ENCODE measurements at regions not wholly inside any gene's neighbourhood (a gene's known extent, or its start where the extent isn't known, plus 50 kb on each side); places are given as distances from the start of the nearest gene placed in this dataset.
"Not testable (repeated sequence)": the region's sequence is repeated elsewhere in the genome, so short reads cannot be mapped to it uniquely, and the experiment has no call there.

DNA sequence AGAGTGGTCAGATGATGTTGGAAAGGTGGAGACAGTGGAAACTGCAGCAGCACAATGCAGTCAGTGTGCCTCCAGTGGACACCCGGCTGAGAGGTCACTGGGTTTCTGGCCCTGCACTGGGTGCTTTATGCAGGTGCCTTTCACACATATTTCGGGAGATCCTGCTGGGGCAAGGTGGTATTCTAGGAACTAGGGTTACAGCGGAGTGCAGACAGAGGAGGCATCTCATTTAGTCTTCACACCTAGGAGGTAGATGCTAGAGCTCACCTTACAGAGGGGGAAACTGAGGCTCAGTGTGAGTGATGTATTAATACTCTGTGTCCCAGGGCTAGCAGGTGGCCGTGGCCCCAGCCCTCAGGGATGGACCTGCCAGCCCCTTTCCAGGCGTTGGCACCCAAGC lies 103.9 kb upstream of the KCTD7 start:
- Mint-ChIP-seq H3K9me3 (ENCODE audit: insufficient read depth) (no peaks in the 10 kb centered on the region), H3K4me1 (no peaks in the 10 kb centered on the region), H3K27ac (peak overlapping the region; percentile 15), H3K27me3 (no peaks in the 10 kb centered on the region), H3K4me3 (no peak overlapping the region)
- WGBS (ENCODE audit: insufficient coverage) = 100% methylated on average over 2 of the region's 5 CpGs
- no peaks in the 10 kb centered on the region for H3K79me2 ChIP-seq (ENCODE audit: control insufficient read depth, insufficient read depth, low read length)
- H2AFZ ChIP-seq (ENCODE audit: insufficient read depth, low read depth, low read length, poor library complexity, severe bottlenecking) = no peak overlapping the region
- intact Hi-C loops (cut with micrococcal nuclease) = no loop called here
- no peak overlapping the region for H3K4me3 ChIP-seq (ENCODE audit: control extremely low read depth in 1 of 5, extremely low read depth in 1 of 5, insufficient read depth in 1 of 5, low read depth in 2 of 5, low read length in 4 of 5)
- DNase-seq = no peak
- H3K27ac ChIP-seq (ENCODE audit: low read length in 2 of 2) = no peak overlapping the region
- no peaks in the 10 kb centered on the region for H3K4me1 ChIP-seq (ENCODE audit: control insufficient read depth in 2 of 2, insufficient read depth in 2 of 2, low read length in 2 of 2)
- H3K4me2 ChIP-seq (replicated peaks; ENCODE audit: low read depth, low read length, poor library complexity, severe bottlenecking) = no peak overlapping the region
- no peaks in the 10 kb centered on the region for H4K20me1 ChIP-seq (ENCODE audit: control insufficient read depth, insufficient read depth, low read length, poor library complexity, severe bottlenecking)
- no peak overlapping the region for H3K9ac ChIP-seq (ENCODE audit: low read length)
- ChIA-PET CTCF (no interaction called here), POLR2A (no interaction called here)
- no peaks in the 10 kb centered on the region for H3K36me3 ChIP-seq (replicated peaks in 1 of 2; ENCODE audit: control extremely low read depth in 1 of 2, control insufficient read depth in 1 of 2, extremely low read depth in 1 of 2, insufficient read depth in 2 of 2, low read length in 1 of 2)
- ATAC-seq (ENCODE audit: low read depth) = no peak
- no peaks in the 10 kb centered on the region for H3K27me3 ChIP-seq (replicated peaks in 1 of 4; ENCODE audit: control extremely low read depth in 1 of 4, control insufficient read depth in 3 of 4, insufficient read depth in 4 of 4, low read length in 3 of 4)
- no peaks in the 10 kb centered on the region for H3K9me3 ChIP-seq (ENCODE audit: control extremely low read depth in 1 of 3, control insufficient read depth in 2 of 3, insufficient read depth in 1 of 3, low read length in 2 of 3)
- TF ChIP-seq EZH2 (IDR thresholded peaks at IDR 0.05; ENCODE audit: borderline replicate concordance, insufficient read depth, low read depth, low read length, poor library complexity, severe bottlenecking) (no peak), CTCF (IDR thresholded peaks at IDR 0.05) (no peak)

- H3K27me3 ChIP-seq (replicated peaks in 1 of 4; ENCODE audit: control extremely low read depth in 1 of 4, control insufficient read depth in 3 of 4, insufficient read depth in 4 of 4, low read length in 3 of 4); H3K27ac Mint-ChIP-seq; H3K36me3 ChIP-seq (replicated peaks in 1 of 2; ENCODE audit: control extremely low read depth in 1 of 2, control insufficient read depth in 1 of 2, extremely low read depth in 1 of 2, insufficient read depth in 2 of 2, low read length in 1 of 2); DNase-seq; H3K9me3 Mint-ChIP-seq (ENCODE audit: insufficient read depth); H3K9ac ChIP-seq (ENCODE audit: low read length); ATAC-seq (ENCODE audit: low read depth); H3K4me1 ChIP-seq (ENCODE audit: control insufficient read depth in 2 of 2, insufficient read depth in 2 of 2, low read length in 2 of 2); H3K27me3 Mint-ChIP-seq; H3K4me1 Mint-ChIP-seq; H3K9me3 ChIP-seq (ENCODE audit: control extremely low read depth in 1 of 3, control insufficient read depth in 2 of 3, insufficient read depth in 1 of 3, low read length in 2 of 3); H3K79me2 ChIP-seq (ENCODE audit: control insufficient read depth, insufficient read depth, low read length); H3K4me3 Mint-ChIP-seq; H3K4me3 ChIP-seq (ENCODE audit: control extremely low read depth in 1 of 5, extremely low read depth in 1 of 5, insufficient read depth in 1 of 5, low read depth in 2 of 5, low read length in 4 of 5); H4K20me1 ChIP-seq (ENCODE audit: control insufficient read depth, insufficient read depth, low read length, poor library complexity, severe bottlenecking); H2AFZ ChIP-seq (ENCODE audit: insufficient read depth, low read depth, low read length, poor library complexity, severe bottlenecking); H3K4me2 ChIP-seq (replicated peaks; ENCODE audit: low read depth, low read length, poor library complexity, severe bottlenecking); H3K27ac ChIP-seq (ENCODE audit: low read length in 2 of 2); intact Hi-C loops (cut with micrococcal nuclease): not testable (repeated sequence)
- 97% methylated on average over 4 of the region's 4 CpGs for WGBS (ENCODE audit: insufficient coverage)
- CTCF ChIA-PET = interaction anchor here (0.7 kb wide), 1 partner anchor 323 kb away, joined by 3 read pairs; no protein-coding TSS in a partner anchor
- POLR2A ChIA-PET = interaction anchor here (0.7 to 1.2 kb wide), 2 partner anchors 9 to 33 kb away, joined by 3 to 7 read pairs; no protein-coding TSS in a partner anchor
These were observed 101.9 kb upstream of the KCTD7 start for GRCh38 chr7:66526782-66527181.

All from B cell (primary cell).